Trophoblast cell (in vitro differentiated cells and primary cell): ENCODE measurements at regions not wholly inside any gene's neighbourhood (a gene's known extent, or its start where the extent isn't known, plus 50 kb on each side); places are given as distances from the start of the nearest gene placed in this dataset.
"Not testable (repeated sequence)": the region's sequence is repeated elsewhere in the genome, so short reads cannot be mapped to it uniquely, and the experiment has no call there.

ENCODE experiments used
- DNase-seq, 2 donors: peaks; one replicate each; pipeline ENCODE4 v3.0.0-alpha.2; 2016
- H2AFZ ChIP-seq: 2 replicates; pipeline ENCODE4 v1.6.1; 2013; ENCODE audit warnings: low read length, moderate library complexity, mild to moderate bottlenecking; ENCODE audit not compliant: insufficient read depth, poor library complexity
- H2AK5ac ChIP-seq: 2 replicates; pipeline ENCODE4 v1.6.1; 2013; ENCODE audit warnings: mild to moderate bottlenecking, low read length
- H2BK120ac ChIP-seq: 2 replicates; pipeline ENCODE4 v1.6.1; 2013; ENCODE audit warnings: low read length, mild to moderate bottlenecking, moderate library complexity; ENCODE audit not compliant: insufficient read depth, poor library complexity
- H2BK12ac ChIP-seq: 2 replicates; pipeline ENCODE4 v1.6.1; 2013; ENCODE audit warnings: mild to moderate bottlenecking, low read length, moderate library complexity
- H2BK5ac ChIP-seq: 2 replicates; pipeline ENCODE4 v1.6.1; 2013; ENCODE audit warnings: low read length, low read depth, moderate library complexity, mild to moderate bottlenecking; ENCODE audit not compliant: poor library complexity
- H3K14ac ChIP-seq: 2 replicates; pipeline ENCODE4 v1.6.1; 2013; ENCODE audit warnings: mild to moderate bottlenecking, low read length
- H3K18ac ChIP-seq: 2 replicates; pipeline ENCODE4 v1.6.1; 2013; ENCODE audit warnings: mild to moderate bottlenecking, low read length
- H3K23ac ChIP-seq: 2 replicates; pipeline ENCODE4 v1.6.1; 2013; ENCODE audit warnings: low read length
- H3K27ac ChIP-seq: 2 replicates; pipeline ENCODE4 v1.5.1; 2013; ENCODE audit warnings: low read depth, mild to moderate bottlenecking, inconsistent platforms, low read length, moderate library complexity
- H3K27me3 ChIP-seq: 2 replicates; pipeline ENCODE4 v1.6.1; 2013; ENCODE audit warnings: inconsistent platforms, mild to moderate bottlenecking, low read length, moderate library complexity; ENCODE audit not compliant: insufficient read depth
- H3K36me3 ChIP-seq, 2 experiments: 1 replicate in 1 of 2; 2 replicates in 1 of 2; pipeline ENCODE4 v1.6.1; 2013; ENCODE audit warnings: low read length in 2 of 2, mild to moderate bottlenecking in 2 of 2, moderate library complexity in 1 of 2; ENCODE audit not compliant: insufficient read depth in 2 of 2, control insufficient read depth in 1 of 2
- H3K4ac ChIP-seq: 2 replicates; pipeline ENCODE4 v1.6.1; 2013; ENCODE audit warnings: low read depth, mild to moderate bottlenecking, low read length, moderate library complexity
- H3K4me1 ChIP-seq, 2 experiments: 1 replicate in 1 of 2; 2 replicates in 1 of 2; pipeline ENCODE4 v1.6.1; 2013; ENCODE audit warnings: low read length in 2 of 2, mild to moderate bottlenecking in 2 of 2, moderate library complexity in 1 of 2; ENCODE audit not compliant: insufficient read depth in 2 of 2, control insufficient read depth in 1 of 2
- H3K4me2 ChIP-seq: 2 replicates; pipeline ENCODE4 v1.6.1; 2013; ENCODE audit warnings: inconsistent platforms, mild to moderate bottlenecking, low read length, moderate library complexity
- H3K4me3 ChIP-seq: 2 replicates; pipeline ENCODE4 v1.5.1; 2013; ENCODE audit warnings: mild to moderate bottlenecking, low read depth, low read length, inconsistent platforms
- H3K79me1 ChIP-seq: one replicate; pipeline ENCODE4 v1.6.1; 2013; ENCODE audit warnings: low read length
- H3K79me2 ChIP-seq: 2 replicates; pipeline ENCODE4 v1.6.1; 2013; ENCODE audit warnings: low read length, mild to moderate bottlenecking; ENCODE audit not compliant: control insufficient read depth, insufficient read depth, poor library complexity
- H3K9ac ChIP-seq: 2 replicates; pipeline ENCODE4 v1.6.1; 2013; ENCODE audit warnings: mild to moderate bottlenecking, low read length
- H3K9me3 ChIP-seq: 2 replicates; pipeline ENCODE4 v1.6.1; 2013; ENCODE audit warnings: low read depth, mild to moderate bottlenecking, control low read depth, inconsistent platforms, low read length; ENCODE audit not compliant: insufficient read depth
- H4K12ac ChIP-seq: 2 replicates; pipeline ENCODE4 v1.6.1; 2013; ENCODE audit warnings: low read depth, mild to moderate bottlenecking, low read length, moderate library complexity
- H4K8ac ChIP-seq: 2 replicates; pipeline ENCODE4 v1.6.1; 2013; ENCODE audit warnings: low read depth, mild to moderate bottlenecking, low read length, moderate library complexity
- H4K91ac ChIP-seq: one replicate; pipeline ENCODE4 v1.6.1; 2013; ENCODE audit warnings: low read depth, mild to moderate bottlenecking, low read length, moderate library complexity
- WGBS: extraction: QIAGEN DNeasy Blood & Tissue Kit; methylation state at CpG from one replicate; pipeline ENCODE4 v1.1.7; 2013; ENCODE audit warnings: missing lambda C conversion rate; ENCODE audit not compliant: insufficient read length, insufficient coverage; ENCODE audit errors: extremely low coverage; 5-methylcytosine and 5-hydroxymethylcytosine counted together

GRCh38 chr6:40668203-40668602 is 81.0 kb upstream of the LRFN2 start:
- no peak overlapping the region for H3K14ac ChIP-seq
- H3K79me2 ChIP-seq = no peaks in the 10 kb centered on the region
- no peak overlapping the region for H2BK120ac ChIP-seq
- no peaks in the 10 kb centered on the region for H3K27me3 ChIP-seq
- peaks cover 3 to 5% of the 10 kb centered on the region in 2 experiments for H3K4me1 ChIP-seq
- no peak overlapping the region for H2AFZ ChIP-seq
- peaks cover 23% of the 10 kb centered on the region for H3K9me3 ChIP-seq
- no peak overlapping the region for H4K12ac ChIP-seq
- H2AK5ac ChIP-seq = no peak overlapping the region
- H3K23ac ChIP-seq = no peak overlapping the region
- WGBS = no CpG with 5 or more reads among the region's 2 CpGs
- H2BK5ac ChIP-seq = no peak overlapping the region
- H4K91ac ChIP-seq = no peak overlapping the region
- H3K79me1 ChIP-seq = no peaks in the 10 kb centered on the region
- H3K27ac ChIP-seq = no peak overlapping the region
- DNase-seq = no peak
- H2BK12ac ChIP-seq = no peak overlapping the region
- H3K18ac ChIP-seq = no peak overlapping the region
- no peak overlapping the region for H3K4me2 ChIP-seq
- no peaks in the 10 kb centered on the region for H3K36me3 ChIP-seq
- no peak overlapping the region for H3K4ac ChIP-seq
- no peak overlapping the region for H3K4me3 ChIP-seq
- no peak overlapping the region for H3K9ac ChIP-seq
- no peak overlapping the region for H4K8ac ChIP-seq

- H3K18ac ChIP-seq = no peak overlapping the region
- H3K23ac ChIP-seq = no peak overlapping the region
- no peak for DNase-seq
- no peaks in the 10 kb centered on the region for H3K27me3 ChIP-seq
- H4K91ac ChIP-seq = no peak overlapping the region
- no peaks in the 10 kb centered on the region for H3K36me3 ChIP-seq
- H4K12ac ChIP-seq = no peak overlapping the region
- peaks cover 3 to 5% of the 10 kb centered on the region in 2 experiments for H3K4me1 ChIP-seq
- no peak overlapping the region for H2AFZ ChIP-seq
- H3K4me2 ChIP-seq = no peak overlapping the region
- WGBS = no CpG with 5 or more reads among the region's 4 CpGs
- no peaks in the 10 kb centered on the region for H3K79me2 ChIP-seq
- H2AK5ac ChIP-seq = no peak overlapping the region
- H3K9me3 ChIP-seq = peaks cover 28% of the 10 kb centered on the region
- H3K4ac ChIP-seq = no peak overlapping the region
- no peaks in the 10 kb centered on the region for H3K79me1 ChIP-seq
- no peak overlapping the region for H2BK120ac ChIP-seq
- no peak overlapping the region for H3K27ac ChIP-seq
- no peak overlapping the region for H2BK12ac ChIP-seq
- H3K14ac ChIP-seq = no peak overlapping the region
- H4K8ac ChIP-seq = no peak overlapping the region
- H3K9ac ChIP-seq = no peak overlapping the region
- H2BK5ac ChIP-seq = no peak overlapping the region
- H3K4me3 ChIP-seq = no peak overlapping the region
These were observed 79.4 kb upstream of the LRFN2 start for GRCh38 chr6:40666530-40666929.

GRCh38 chr6:40661726-40662125 is 74.6 kb upstream of the LRFN2 start:
- no peak overlapping the region for H2BK12ac ChIP-seq

GRCh38 chr6:40656772-40657171 is 69.6 kb upstream of the LRFN2 start:
- H3K4ac ChIP-seq, H2BK120ac ChIP-seq, H4K12ac ChIP-seq, H3K36me3 ChIP-seq, H3K9ac ChIP-seq, DNase-seq, H3K23ac ChIP-seq, H3K4me1 ChIP-seq, H3K4me3 ChIP-seq, H3K27ac ChIP-seq, H2AK5ac ChIP-seq, H2AFZ ChIP-seq, H4K8ac ChIP-seq, H3K9me3 ChIP-seq, H3K79me1 ChIP-seq, H2BK12ac ChIP-seq, H3K14ac ChIP-seq, H3K79me2 ChIP-seq, H3K4me2 ChIP-seq, H3K18ac ChIP-seq, H2BK5ac ChIP-seq, H4K91ac ChIP-seq, H3K27me3 ChIP-seq: not testable (repeated sequence)
- WGBS = no CpG with 5 or more reads among the region's 5 CpGs

More at GRCh38 chr6:40661726-40662125, 74.6 kb upstream of the LRFN2 start:
- H3K9ac ChIP-seq = no peak overlapping the region
- H3K79me2 ChIP-seq = no peaks in the 10 kb centered on the region
- H3K4ac ChIP-seq = no peak overlapping the region
- H3K4me3 ChIP-seq = no peak overlapping the region
- no peak overlapping the region for H3K23ac ChIP-seq
- H2BK5ac ChIP-seq = no peak overlapping the region
- no peak overlapping the region for H3K18ac ChIP-seq
- no peaks in the 10 kb centered on the region for H3K79me1 ChIP-seq
- no peaks in the 10 kb centered on the region for H3K4me1 ChIP-seq
- H2AK5ac ChIP-seq = no peak overlapping the region
- H3K4me2 ChIP-seq = no peak overlapping the region
- H3K27ac ChIP-seq = no peak overlapping the region
- H3K9me3 ChIP-seq = peaks cover 28% of the 10 kb centered on the region
- no peak overlapping the region for H2BK120ac ChIP-seq
- H3K14ac ChIP-seq = no peak overlapping the region
- H4K8ac ChIP-seq = no peak overlapping the region
- H4K12ac ChIP-seq = no peak overlapping the region
- H3K36me3 ChIP-seq = no peaks in the 10 kb centered on the region
- H4K91ac ChIP-seq = no peak overlapping the region
- no peaks in the 10 kb centered on the region for H3K27me3 ChIP-seq
- no CpG with 5 or more reads among the region's 2 CpGs for WGBS
- H2AFZ ChIP-seq = no peak overlapping the region
- DNase-seq = no peak
